GM18909 (cell line): ENCODE measurements at regions not wholly inside any gene's neighbourhood (a gene's known extent, or its start where the extent isn't known, plus 50 kb on each side); places are given as distances from the start of the nearest gene placed in this dataset.
"Not testable (repeated sequence)": the region's sequence is repeated elsewhere in the genome, so short reads cannot be mapped to it uniquely, and the experiment has no call there.

ENCODE experiments used
- ATAC-seq: cut with Tn5 transposase; IDR thresholded peaks from one replicate; pipeline ENCODE4 v1.9.1; 2021; ENCODE audit warnings: mild to moderate bottlenecking; ENCODE audit not compliant: unreplicated experiment, poor library complexity

- ATAC-seq: not testable (repeated sequence)
These were observed 203.4 kb downstream of the DSC3 start for GRCh38 chr18:30839056-30839561.

GRCh38 chr18:30828700-30829099, 213.8 kb downstream of the DSC3 start:
- ATAC-seq: no peak

GRCh38 chr18:30819619-30820018, 222.9 kb downstream of the DSC3 start:
- ATAC-seq: no peak

- ATAC-seq: no peak
These were observed 228.1 kb downstream of the DSC3 start for GRCh38 chr18:30814446-30814845.

- no peak for ATAC-seq
These were observed 231.0 kb downstream of the DSC3 start for GRCh38 chr18:30811580-30811979.

GRCh38 chr18:30810580-30810979, 232.0 kb downstream of the DSC3 start:
- no peak for ATAC-seq

GRCh38 chr18:30806823-30807222, 235.7 kb downstream of the DSC3 start:
- no peak for ATAC-seq

- no peak for ATAC-seq
These were observed 241.7 kb downstream of the DSC3 start for GRCh38 chr18:30800800-30801199.

- no peak for ATAC-seq
These were observed 250.5 kb downstream of the DSC3 start for GRCh38 chr18:30792051-30792450.

GRCh38 chr18:30788411-30788991, 254.0 kb downstream of the DSC3 start:
- ATAC-seq: not testable (repeated sequence)

GRCh38 chr18:30787410-30787809, 255.1 kb downstream of the DSC3 start:
- no peak for ATAC-seq

- no peak for ATAC-seq
These were observed 260.9 kb downstream of the DSC3 start for GRCh38 chr18:30781601-30782000.

GRCh38 chr18:30775629-30776028, 266.9 kb downstream of the DSC3 start:
- no peak for ATAC-seq

GRCh38 chr18:30772170-30772569, 270.4 kb downstream of the DSC3 start:
- ATAC-seq: not testable (repeated sequence)

- no peak for ATAC-seq
These were observed 276.5 kb downstream of the DSC3 start for GRCh38 chr18:30766053-30766452.

- ATAC-seq: no peak
These were observed 277.3 kb downstream of the DSC3 start for GRCh38 chr18:30765247-30765646.

GRCh38 chr18:30763902-30764350, 278.6 kb downstream of the DSC3 start:
- ATAC-seq: no peak

GRCh38 chr18:30754846-30755245, 287.7 kb downstream of the DSC3 start:
- ATAC-seq: no peak

GRCh38 chr18:30748541-30748940, 294.0 kb downstream of the DSC3 start:
- ATAC-seq: no peak

GRCh38 chr18:30746224-30746623, 296.3 kb downstream of the DSC3 start:
- no peak for ATAC-seq

- no peak for ATAC-seq
These were observed 299.5 kb downstream of the DSC3 start for GRCh38 chr18:30743033-30743432.

- ATAC-seq: no peak
These were observed 311.6 kb downstream of the DSC3 start for GRCh38 chr18:30730915-30731314.
